IMR-90 (cell line): ENCODE measurements at regions not wholly inside any gene's neighbourhood (a gene's known extent, or its start where the extent isn't known, plus 50 kb on each side); places are given as distances from the start of the nearest gene placed in this dataset.
A peak's percentile ranks its signal among the peaks of the same experiment; 100 is the strongest.

Experiments used
- BHLHE40 ChIP-seq: fragments of 150-350 bp; IDR thresholded peaks from 2 replicates; pipeline ENCODE4 v1.6.1; 2016; ENCODE audit warnings: mild to moderate bottlenecking, low read depth, low read length
- CEBPB ChIP-seq: IDR thresholded peaks from 2 replicates; pipeline ENCODE4 v1.6.1; 2012; ENCODE audit warnings: low read depth, low read length, improper control_type of control experiment
- CHD1 ChIP-seq: IDR thresholded peaks from 2 replicates; pipeline ENCODE4 v1.6.1; 2012; ENCODE audit warnings: low read depth, low read length, improper control_type of control experiment
- CTCF ChIP-seq: conservative IDR thresholded peaks from 2 replicates; pipeline ENCODE4 v1.5.1; 2012; ENCODE audit warnings: mild to moderate bottlenecking, low read depth, low read length, improper control_type of control experiment
- ELK1 ChIP-seq: fragments of 150-350 bp; IDR thresholded peaks from 2 replicates; pipeline ENCODE4 v1.6.1; 2016; ENCODE audit warnings: low read depth, mild to moderate bottlenecking, low read length, moderate library complexity, borderline replicate concordance
- FOS ChIP-seq: fragments of 150-350 bp; IDR thresholded peaks from 2 replicates; pipeline ENCODE4 v1.6.1; 2016; ENCODE audit warnings: low read depth, low read length
- MAFK ChIP-seq: IDR thresholded peaks from 2 replicates; pipeline ENCODE4 v1.6.1; 2012; ENCODE audit warnings: low read depth, low read length, improper control_type of control experiment
- MAZ ChIP-seq: IDR thresholded peaks from 2 replicates; pipeline ENCODE4 v1.6.1; 2012; ENCODE audit warnings: low read depth, mild to moderate bottlenecking, low read length, improper control_type of control experiment, moderate library complexity, borderline replicate concordance
- NFE2L2 ChIP-seq: fragments of 150-350 bp; IDR thresholded peaks from 2 replicates; pipeline ENCODE4 v1.6.1; 2016; ENCODE audit warnings: low read depth, mild to moderate bottlenecking, low read length
- POLR2A ChIP-seq: IDR thresholded peaks from 2 replicates; pipeline ENCODE4 v1.6.1; 2012; ENCODE audit warnings: mild to moderate bottlenecking, low read depth, low read length
- RAD21 ChIP-seq: IDR thresholded peaks from 2 replicates; pipeline ENCODE4 v1.6.1; 2012; ENCODE audit warnings: low read length, improper control_type of control experiment
- RFX5 ChIP-seq: IDR thresholded peaks from 2 replicates; pipeline ENCODE4 v1.8.0; 2012; ENCODE audit warnings: low read depth, mild to moderate bottlenecking, low read length, moderate library complexity
- SMC3 ChIP-seq: fragments of 150-350 bp; IDR thresholded peaks from 2 replicates; pipeline ENCODE4 v1.6.1; 2016; ENCODE audit warnings: low read depth, mild to moderate bottlenecking, antibody characterized with exemption, low read length, moderate library complexity
- USF2 ChIP-seq: fragments of 150-350 bp; IDR thresholded peaks from 2 replicates; pipeline ENCODE4 v1.6.1; 2017; ENCODE audit warnings: mild to moderate bottlenecking, antibody characterized with exemption, low read length, low read depth

- TF ChIP-seq CTCF: no peak
- no peak for TF ChIP-seq BHLHE40
- TF ChIP-seq POLR2A: no peak
- TF ChIP-seq MAFK: no peak
- no peak for TF ChIP-seq RAD21
- TF ChIP-seq CEBPB: no peak
- TF ChIP-seq SMC3: no peak
- TF ChIP-seq CHD1: no peak
- TF ChIP-seq USF2: no peak
- no peak for TF ChIP-seq MAZ
- TF ChIP-seq NFE2L2: peak; percentile 47; the same call in 1 of the 2 replicates
- TF ChIP-seq RFX5: no peak
- TF ChIP-seq FOS: no peak
- no peak for TF ChIP-seq ELK1
These were observed 200.5 kb downstream of the MACC1 start for GRCh38 chr7:20016669-20017068.
